Osteoblast (primary cell): ENCODE measurements at regions not wholly inside any gene's neighbourhood (a gene's known extent, or its start where the extent isn't known, plus 50 kb on each side); places are given as distances from the start of the nearest gene placed in this dataset.

Source experiments
- DNase-seq: peaks from one replicate; pipeline ENCODE4 v3.0.0; 2011; ENCODE audit warnings: low spot score, mixed read lengths; ENCODE audit not compliant: insufficient read length; ENCODE audit errors: missing footprints
- H2AFZ ChIP-seq: 2 replicates; pipeline ENCODE4 v1.6.0; 2011; ENCODE audit warnings: mild to moderate bottlenecking, low read length
- H3K27ac ChIP-seq: 2 replicates; pipeline ENCODE4 v1.5.1; 2011; ENCODE audit warnings: mild to moderate bottlenecking, low read depth, low read length, moderate library complexity
- H3K27me3 ChIP-seq: 2 replicates; pipeline ENCODE4 v1.6.0; 2012; ENCODE audit warnings: mild to moderate bottlenecking, control low read depth, inconsistent platforms, low read length, moderate library complexity; ENCODE audit not compliant: insufficient read depth
- H3K36me3 ChIP-seq: 2 replicates; pipeline ENCODE4 v1.5.1; 2011; ENCODE audit warnings: mild to moderate bottlenecking, low read length, control low read depth, moderate library complexity; ENCODE audit not compliant: insufficient read depth
- H3K4me1 ChIP-seq: 2 replicates; pipeline ENCODE4 v1.5.1; 2011; ENCODE audit warnings: mild to moderate bottlenecking, low read length, control low read depth, moderate library complexity; ENCODE audit not compliant: insufficient read depth
- H3K4me2 ChIP-seq: 2 replicates; pipeline ENCODE4 v1.6.0; 2011; ENCODE audit warnings: mild to moderate bottlenecking, low read length; ENCODE audit not compliant: insufficient read depth
- H3K4me3 ChIP-seq: fragments of 200-600 bp; sonication (generic); 3 replicates; pipeline ENCODE4 v1.5.1; 2012; ENCODE audit warnings: mild to moderate bottlenecking, low read length, inconsistent platforms; ENCODE audit not compliant: insufficient read depth
- H3K79me2 ChIP-seq: 2 replicates; pipeline ENCODE4 v1.6.0; 2012; ENCODE audit warnings: mild to moderate bottlenecking, low read length, control low read depth, inconsistent platforms; ENCODE audit not compliant: insufficient read depth
- H3K9me3 ChIP-seq: 2 replicates; pipeline ENCODE4 v1.5.1; 2011; ENCODE audit warnings: low read depth, low read length, control low read depth
- H4K20me1 ChIP-seq: 2 replicates; pipeline ENCODE4 v1.6.0; 2012; ENCODE audit warnings: mild to moderate bottlenecking, low read length, control low read depth; ENCODE audit not compliant: insufficient read depth
- TF ChIP-seq, protein P1 (sequence below): IDR thresholded peaks from 2 replicates; pipeline ENCODE4 v1.5.1; 2011; ENCODE audit warnings: mild to moderate bottlenecking, low read depth, low read length, moderate library complexity; ENCODE audit errors: extremely low read depth

GRCh38 chr11:109109150-109109549 lies 312.8 kb upstream of the C11orf87 start:
- no peak for DNase-seq
- H2AFZ ChIP-seq = no peak overlapping the region
- no peaks in the 10 kb centered on the region for H3K9me3 ChIP-seq
- no peaks in the 10 kb centered on the region for H3K79me2 ChIP-seq
- no peaks in the 10 kb centered on the region for H4K20me1 ChIP-seq
- H3K4me1 ChIP-seq = no peaks in the 10 kb centered on the region
- no peak overlapping the region for H3K27ac ChIP-seq
- H3K36me3 ChIP-seq = no peaks in the 10 kb centered on the region
- H3K27me3 ChIP-seq = peaks cover 3% of the 10 kb centered on the region
- TF ChIP-seq, protein P1, sequence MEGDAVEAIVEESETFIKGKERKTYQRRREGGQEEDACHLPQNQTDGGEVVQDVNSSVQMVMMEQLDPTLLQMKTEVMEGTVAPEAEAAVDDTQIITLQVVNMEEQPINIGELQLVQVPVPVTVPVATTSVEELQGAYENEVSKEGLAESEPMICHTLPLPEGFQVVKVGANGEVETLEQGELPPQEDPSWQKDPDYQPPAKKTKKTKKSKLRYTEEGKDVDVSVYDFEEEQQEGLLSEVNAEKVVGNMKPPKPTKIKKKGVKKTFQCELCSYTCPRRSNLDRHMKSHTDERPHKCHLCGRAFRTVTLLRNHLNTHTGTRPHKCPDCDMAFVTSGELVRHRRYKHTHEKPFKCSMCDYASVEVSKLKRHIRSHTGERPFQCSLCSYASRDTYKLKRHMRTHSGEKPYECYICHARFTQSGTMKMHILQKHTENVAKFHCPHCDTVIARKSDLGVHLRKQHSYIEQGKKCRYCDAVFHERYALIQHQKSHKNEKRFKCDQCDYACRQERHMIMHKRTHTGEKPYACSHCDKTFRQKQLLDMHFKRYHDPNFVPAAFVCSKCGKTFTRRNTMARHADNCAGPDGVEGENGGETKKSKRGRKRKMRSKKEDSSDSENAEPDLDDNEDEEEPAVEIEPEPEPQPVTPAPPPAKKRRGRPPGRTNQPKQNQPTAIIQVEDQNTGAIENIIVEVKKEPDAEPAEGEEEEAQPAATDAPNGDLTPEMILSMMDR = no peak
- H3K4me3 ChIP-seq = no peak overlapping the region
- no peak overlapping the region for H3K4me2 ChIP-seq

GRCh38 chr11:109109571-109110315 lies 312.2 kb upstream of the C11orf87 start:
- TF ChIP-seq, protein P1 = no peak
- no peak overlapping the region for H3K4me3 ChIP-seq
- H3K4me1 ChIP-seq = no peaks in the 10 kb centered on the region
- H3K4me2 ChIP-seq = no peak overlapping the region
- no peaks in the 10 kb centered on the region for H3K36me3 ChIP-seq
- H3K9me3 ChIP-seq = no peaks in the 10 kb centered on the region
- DNase-seq = no peak
- H4K20me1 ChIP-seq = no peaks in the 10 kb centered on the region
- peaks cover 3% of the 10 kb centered on the region for H3K27me3 ChIP-seq
- H3K79me2 ChIP-seq = no peaks in the 10 kb centered on the region
- no peak overlapping the region for H2AFZ ChIP-seq
- no peak overlapping the region for H3K27ac ChIP-seq

GRCh38 chr11:109112261-109112660 lies 309.7 kb upstream of the C11orf87 start:
- H3K4me3 ChIP-seq = no peak overlapping the region
- no peaks in the 10 kb centered on the region for H3K9me3 ChIP-seq
- no peak overlapping the region for H3K4me2 ChIP-seq
- H3K4me1 ChIP-seq = no peaks in the 10 kb centered on the region
- no peak overlapping the region for H3K27ac ChIP-seq
- DNase-seq = no peak
- H2AFZ ChIP-seq = no peak overlapping the region
- H4K20me1 ChIP-seq = no peaks in the 10 kb centered on the region
- H3K27me3 ChIP-seq = peaks cover 3% of the 10 kb centered on the region
- TF ChIP-seq, protein P1 = no peak
- H3K36me3 ChIP-seq = no peaks in the 10 kb centered on the region
- H3K79me2 ChIP-seq = no peaks in the 10 kb centered on the region

DNA sequence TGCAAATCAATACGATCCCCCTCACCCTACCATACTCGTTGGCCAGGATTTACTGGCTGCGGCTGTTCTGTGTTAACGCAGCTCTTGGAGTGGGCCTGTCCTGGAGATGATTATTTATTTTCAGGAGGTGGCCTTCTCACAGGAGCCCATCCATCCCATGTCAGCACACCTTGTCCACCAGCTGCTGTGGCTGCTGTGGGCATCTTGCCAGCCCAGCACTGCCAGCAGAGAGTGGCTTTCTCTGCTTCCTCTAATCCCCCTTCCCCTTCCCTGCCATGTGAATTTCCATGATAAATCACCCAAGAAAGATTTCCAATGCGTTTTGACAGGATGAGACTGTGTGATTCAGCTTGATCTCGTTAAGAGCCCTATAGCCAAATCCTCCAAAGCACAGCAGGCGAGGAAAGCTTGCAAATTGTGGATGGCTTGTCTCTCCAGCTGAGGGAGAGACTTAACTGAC lies 309.1 kb upstream of the C11orf87 start:
- H3K36me3 ChIP-seq = no peaks in the 10 kb centered on the region
- no peak overlapping the region for H3K4me2 ChIP-seq
- no peak overlapping the region for H3K27ac ChIP-seq
- H3K4me1 ChIP-seq = no peaks in the 10 kb centered on the region
- no peaks in the 10 kb centered on the region for H3K9me3 ChIP-seq
- H4K20me1 ChIP-seq = no peaks in the 10 kb centered on the region
- TF ChIP-seq, protein P1 = no peak
- H3K79me2 ChIP-seq = no peaks in the 10 kb centered on the region
- no peak overlapping the region for H3K4me3 ChIP-seq
- H3K27me3 ChIP-seq = peaks cover 3% of the 10 kb centered on the region
- H2AFZ ChIP-seq = no peak overlapping the region
- no peak for DNase-seq
